Activated CD8-positive, alpha-beta memory T cell treated with anti-CD3 and anti-CD28 coated beads, Interleukin-2, amount 50 U/mL, for 24 hours (primary cell): ENCODE measurements at regions not wholly inside any gene's neighbourhood (a gene's known extent, or its start where the extent isn't known, plus 50 kb on each side); places are given as distances from the start of the nearest gene placed in this dataset.

Experiments
- DNase-seq: peaks from one replicate; pipeline ENCODE4 v3.0.0-alpha.2; 2020; ENCODE audit errors: extremely low read depth

GRCh38 chr9:73219985-73220626, 68.4 kb downstream of the ANXA1 start:
- DNase-seq = peak; percentile 10

GRCh38 chr9:73223594-73223993, 71.9 kb downstream of the ANXA1 start:
- no peak for DNase-seq

GRCh38 chr9:73229543-73229942, 77.9 kb downstream of the ANXA1 start:
- DNase-seq = no peak

- no peak for DNase-seq
These were observed 78.6 kb downstream of the ANXA1 start for GRCh38 chr9:73230251-73230650.

- no peak for DNase-seq
These were observed 79.5 kb downstream of the ANXA1 start for GRCh38 chr9:73231203-73231602.

- DNase-seq = no peak
These were observed 81.8 kb downstream of the ANXA1 start for GRCh38 chr9:73233359-73234007.

- no peak for DNase-seq
These were observed 82.3 kb downstream of the ANXA1 start for GRCh38 chr9:73234008-73234360.

GRCh38 chr9:73237140-73237539, 85.5 kb downstream of the ANXA1 start:
- DNase-seq = no peak

GRCh38 chr9:73239570-73240265, 88.1 kb downstream of the ANXA1 start:
- DNase-seq = no peak

GRCh38 chr9:73243078-73243477, 91.4 kb downstream of the ANXA1 start:
- no peak for DNase-seq

- DNase-seq = no peak
These were observed 107.5 kb downstream of the ANXA1 start for GRCh38 chr9:73259086-73259696.

GRCh38 chr9:73260506-73260905, 108.8 kb downstream of the ANXA1 start:
- DNase-seq = no peak

GRCh38 chr9:73264631-73265030, 113.0 kb downstream of the ANXA1 start:
- DNase-seq = no peak

- DNase-seq = no peak
These were observed 114.2 kb downstream of the ANXA1 start for GRCh38 chr9:73265876-73266275.

- no peak for DNase-seq
These were observed 117.9 kb downstream of the ANXA1 start for GRCh38 chr9:73269430-73270101.

- DNase-seq = no peak
These were observed 119.5 kb downstream of the ANXA1 start for GRCh38 chr9:73270967-73271721.

GRCh38 chr9:73280113-73280512, 128.4 kb downstream of the ANXA1 start:
- DNase-seq = no peak

- no peak for DNase-seq
These were observed 132.7 kb downstream of the ANXA1 start for GRCh38 chr9:73284377-73284776.

GRCh38 chr9:73294336-73294735, 142.7 kb downstream of the ANXA1 start:
- no peak for DNase-seq

GRCh38 chr9:73325983-73326382, 174.3 kb downstream of the ANXA1 start:
- no peak for DNase-seq

GRCh38 chr9:73327149-73327548, 175.5 kb downstream of the ANXA1 start:
- no peak for DNase-seq
